ENCODE measurements at regions not wholly inside any gene's neighbourhood (a gene's known extent, or its start where the extent isn't known, plus 50 kb on each side); places are given as distances from the start of the nearest gene placed in this dataset.

DNA sequence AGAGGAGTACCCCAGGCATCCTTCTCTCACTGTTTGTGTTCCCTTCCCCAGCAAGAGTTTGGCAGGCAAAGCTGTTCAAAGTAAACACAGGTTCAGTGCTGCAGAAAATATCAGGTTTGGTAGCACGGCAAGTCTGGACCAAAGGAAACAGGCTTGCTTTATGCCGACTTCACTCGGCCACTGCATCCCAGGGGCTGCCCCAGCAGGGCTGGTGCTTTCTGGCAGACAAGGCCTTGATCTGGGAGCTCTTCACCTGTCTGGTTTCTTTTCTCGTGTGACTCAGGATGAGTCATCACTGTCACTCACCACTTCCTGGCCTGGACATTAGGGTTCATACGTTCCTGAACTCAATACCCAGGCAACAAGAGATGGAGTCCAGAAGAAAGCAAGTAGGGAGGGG, 52.6 kb upstream of the NAV2 start (continued):
- TF ChIP-seq JUND (IDR thresholded peaks at IDR 0.05; ENCODE audit: low read depth, low read length), result peak; percentile 80
- peak; percentile 59; the same call in 1 of the 2 replicates for TF ChIP-seq ATF2 (IDR thresholded peaks at IDR 0.05; ENCODE audit: low read length)
- no peak for TF ChIP-seq PML (IDR thresholded peaks at IDR 0.05; ENCODE audit: low read length)
- peak; percentile 86 for TF ChIP-seq DPF2 (IDR thresholded peaks at IDR 0.05)
- TF ChIP-seq KDM1A (IDR thresholded peaks at IDR 0.05; ENCODE audit: borderline replicate concordance), result no peak
- TF ChIP-seq CHD1 (IDR thresholded peaks at IDR 0.05; ENCODE audit: low read depth, low read length), result no peak
- TF ChIP-seq SIX5 (IDR thresholded peaks at IDR 0.05; ENCODE audit: low read depth, low read length, severe bottlenecking), result no peak
- no peak for TF ChIP-seq EGR1 (IDR thresholded peaks at IDR 0.05; ENCODE audit: borderline replicate concordance in 1 of 2, low read depth in 2 of 2, low read length in 2 of 2)
- no peak for TF ChIP-seq NRF1 (conservative IDR thresholded peaks at IDR 0.05; ENCODE audit: low read depth, low read length)
- TF ChIP-seq SRF (IDR thresholded peaks at IDR 0.05; ENCODE audit: low read depth in 2 of 2, low read length in 2 of 2), result 0 out of 4 replicates have a peak, but pooled peaks of 1 of the 2 experiments have one; percentile 26
- TF ChIP-seq CEBPB (IDR thresholded peaks at IDR 0.05; ENCODE audit: borderline replicate concordance in 1 of 2, low read depth in 2 of 2, low read length in 2 of 2), result no peak
- TF ChIP-seq POLR2AphosphoS5 (IDR thresholded peaks at IDR 0.05; ENCODE audit: low read length), result no peak
- TF ChIP-seq WRNIP1 (IDR thresholded peaks at IDR 0.05; ENCODE audit: borderline replicate concordance, low read depth, low read length), result no peak
- TF ChIP-seq MEF2A (IDR thresholded peaks at IDR 0.05; ENCODE audit: insufficient read depth, low read depth, low read length), result no peak
- no peak for TF ChIP-seq ZBTB11 (CRISPR knock-in tag; IDR thresholded peaks at IDR 0.05)
- TF ChIP-seq CBFB (IDR thresholded peaks at IDR 0.05; ENCODE audit: low read depth), result no peak
- no peak for TF ChIP-seq RAD51 (IDR thresholded peaks at IDR 0.05)
- no peak for TF ChIP-seq MEF2B (IDR thresholded peaks at IDR 0.05; ENCODE audit: partially characterized antibody, poor library complexity, severe bottlenecking)

Data from GM12878 (cell line).